SHP77 treated with DMSO at 0.1 percent for 48 hours (cell line): ENCODE measurements at regions not wholly inside any gene's neighbourhood (a gene's known extent, or its start where the extent isn't known, plus 50 kb on each side); places are given as distances from the start of the nearest gene placed in this dataset.
"Not testable (repeated sequence)": the region's sequence is repeated elsewhere in the genome, so short reads cannot be mapped to it uniquely, and the experiment has no call there.

Experiments used
- DNase-seq: peaks from one replicate; lab custom pipeline; 2025; lab: John Stamatoyannopoulos, UW

GRCh38 chr10:109280837-109281236 lies 642.5 kb downstream of the XPNPEP1 start:
- DNase-seq: no peak

GRCh38 chr10:109277456-109277855 lies 645.9 kb downstream of the XPNPEP1 start:
- no peak for DNase-seq

- DNase-seq: no peak
Observed at GRCh38 chr10:109275960-109276359, 647.4 kb downstream of the XPNPEP1 start.

- DNase-seq: no peak
Observed at GRCh38 chr10:109274681-109275080, 648.6 kb downstream of the XPNPEP1 start.

GRCh38 chr10:109270173-109270572 lies 653.1 kb downstream of the XPNPEP1 start:
- no peak for DNase-seq

- DNase-seq: no peak
Observed at GRCh38 chr10:109264004-109264403, 659.3 kb downstream of the XPNPEP1 start.

- DNase-seq: no peak
Observed at GRCh38 chr10:109261231-109261630, 662.1 kb downstream of the XPNPEP1 start.

GRCh38 chr10:109259293-109259692 lies 664.0 kb downstream of the XPNPEP1 start:
- no peak for DNase-seq

- no peak for DNase-seq
Observed at GRCh38 chr10:109253306-109253705, 670.0 kb downstream of the XPNPEP1 start.

- DNase-seq: no peak
Observed at GRCh38 chr10:109250152-109250551, 673.2 kb downstream of the XPNPEP1 start.

GRCh38 chr10:109247814-109248213 lies 675.5 kb downstream of the XPNPEP1 start:
- no peak for DNase-seq

GRCh38 chr10:109245821-109246220 lies 677.5 kb downstream of the XPNPEP1 start:
- DNase-seq: no peak

- DNase-seq: no peak
Observed at GRCh38 chr10:109239371-109239770, 683.9 kb downstream of the XPNPEP1 start.

GRCh38 chr10:109237682-109238081 lies 685.6 kb downstream of the XPNPEP1 start:
- no peak for DNase-seq

- no peak for DNase-seq
Observed at GRCh38 chr10:109237050-109237449, 686.3 kb downstream of the XPNPEP1 start.

- DNase-seq: not testable (repeated sequence)
Observed at GRCh38 chr10:109223533-109223932, 699.8 kb downstream of the XPNPEP1 start.

- DNase-seq: no peak
Observed at GRCh38 chr10:109219935-109220605, 703.2 kb downstream of the XPNPEP1 start.

- DNase-seq: no peak
Observed at GRCh38 chr10:109218207-109218606, 705.1 kb downstream of the XPNPEP1 start.

GRCh38 chr10:109215291-109216075 lies 707.8 kb downstream of the XPNPEP1 start:
- no peak for DNase-seq

- not testable (repeated sequence) for DNase-seq
Observed at GRCh38 chr10:109214891-109215290, 708.4 kb downstream of the XPNPEP1 start.

- DNase-seq: no peak
Observed at GRCh38 chr10:109207361-109207760, 716.0 kb downstream of the XPNPEP1 start.

- DNase-seq: no peak
Observed at GRCh38 chr10:109205929-109206585, 717.3 kb downstream of the XPNPEP1 start.
